ENCODE measurements at regions not wholly inside any gene's neighbourhood (a gene's known extent, or its start where the extent isn't known, plus 50 kb on each side); places are given as distances from the start of the nearest gene placed in this dataset.

GRCh38 chr1:55988963-55989452, 590.4 kb downstream of the PLPP3 start:
- no peak for ATAC-seq
- no peak overlapping the region for H3K4me2 ChIP-seq (ENCODE audit: low read depth, low read length)
- ChIA-PET POLR2A (no interaction called here), CTCF (ENCODE audit: low intra/inter-chr PET ratio, low total read pairs) (no interaction called here)
- no peak overlapping the region for H2AFZ ChIP-seq (ENCODE audit: low read length)
- no peak overlapping the region for H3K9ac ChIP-seq (ENCODE audit: insufficient read depth, low read depth, low read length)
- no peaks in the 10 kb centered on the region for H3K9me3 ChIP-seq (ENCODE audit: low read length)
- no peak for TF ChIP-seq REXO4 (CRISPR knock-in tag; IDR thresholded peaks at IDR 0.05; ENCODE audit: borderline replicate concordance)
- no peak for TF ChIP-seq ZNF572 (CRISPR knock-in tag; IDR thresholded peaks at IDR 0.05)
- no peak for TF ChIP-seq HNF1B (CRISPR knock-in tag; IDR thresholded peaks at IDR 0.05)
- no peak for TF ChIP-seq ZNF615 (CRISPR knock-in tag; IDR thresholded peaks at IDR 0.05; ENCODE audit: borderline replicate concordance)
- TF ChIP-seq MAFK (conservative IDR thresholded peaks at IDR 0.05 in 1 of 2, IDR thresholded peaks at IDR 0.05 in 1 of 2; ENCODE audit: low read length in 2 of 2), result peak; percentile 23 to 55; a peak in 2 of 4 replicates
- peak; percentile 26; the same call in 1 of the 2 replicates for TF ChIP-seq MAFF (IDR thresholded peaks at IDR 0.05; ENCODE audit: low read depth, low read length)
- TF ChIP-seq ZBTB49 (CRISPR knock-in tag; IDR thresholded peaks at IDR 0.05; ENCODE audit: borderline replicate concordance), result no peak
- BruUV-seq (replicated peaks), result no TSS peak
- 93% methylated on average over 1 of the region's 1 CpG for WGBS (ENCODE audit: low lambda C conversion rate)
- intact Hi-C loops (cut with micrococcal nuclease; ENCODE audit: unreplicated experiment), result no loop called here
- FAIRE-seq, result no peak
- no peaks in the 10 kb centered on the region for H3K79me2 ChIP-seq (ENCODE audit: insufficient read depth, low read length)
- in situ Hi-C loops (cut with HindIII; ENCODE audit: extremely low pct_ligation_motif_present, low pct_unique_long_range_greater_than_20kb), result no loop called here
- H3K36me3 ChIP-seq (replicated peaks in 1 of 2; ENCODE audit: control insufficient read depth in 1 of 2, insufficient read depth in 2 of 2, low read length in 2 of 2), result no peaks in the 10 kb centered on the region
- no peak overlapping the region for H3K27ac ChIP-seq (ENCODE audit: extremely low read length, insufficient read depth, low read length)
- no peak for DNase-seq (ENCODE audit: low spot score)
- H3K4me3 ChIP-seq (replicated peaks in 1 of 3; ENCODE audit: insufficient read depth in 1 of 3, low read depth in 2 of 3, low read length in 3 of 3), result no peak overlapping the region
- no peaks in the 10 kb centered on the region for H4K20me1 ChIP-seq (ENCODE audit: insufficient read depth, low read length)
- no peaks in the 10 kb centered on the region for H3K4me1 ChIP-seq (ENCODE audit: insufficient read depth, low read length)
- no peaks in the 10 kb centered on the region; a peak in 3 of 5 replicates for H3K27me3 ChIP-seq (ENCODE audit: control insufficient read depth in 1 of 2, insufficient read depth in 2 of 2, low read length in 2 of 2)
